MM.1S (cell line): ENCODE measurements at regions not wholly inside any gene's neighbourhood (a gene's known extent, or its start where the extent isn't known, plus 50 kb on each side); places are given as distances from the start of the nearest gene placed in this dataset.

Experiments
- DNase-seq: peaks from one replicate; pipeline ENCODE4 v3.0.0-alpha.2; 2015
- H2AFZ ChIP-seq: fragments of 300-600 bp; sonication (generic); 2 replicates; pipeline ENCODE4 v1.6.0; 2016; ENCODE audit warnings: antibody characterized with exemption, low read length
- H3F3A ChIP-seq: fragments of 300-600 bp; sonication (generic); 2 replicates; pipeline ENCODE4 v1.6.1; 2016; ENCODE audit warnings: mild to moderate bottlenecking, antibody characterized with exemption, low read length, moderate library complexity, mixed read lengths; ENCODE audit not compliant: insufficient read depth
- H3K27ac ChIP-seq: fragments of 300-600 bp; sonication (generic); 2 replicates; pipeline ENCODE4 v1.5.1; 2016; ENCODE audit warnings: mild to moderate bottlenecking, low read length
- H3K27me3 ChIP-seq: fragments of 300-600 bp; sonication (generic); replicated peaks from 2 replicates; pipeline ENCODE4 v1.6.0; 2016; ENCODE audit warnings: low read length; ENCODE audit not compliant: insufficient read depth
- H3K36me3 ChIP-seq: fragments of 300-600 bp; sonication (generic); replicated peaks from 2 replicates; pipeline ENCODE4 v1.6.1; 2016; ENCODE audit warnings: mild to moderate bottlenecking, low read length, mixed read lengths; ENCODE audit not compliant: insufficient read depth
- H3K4me1 ChIP-seq: fragments of 300-600 bp; sonication (generic); 2 replicates; pipeline ENCODE4 v1.6.1; 2016; ENCODE audit warnings: low read length, mixed read lengths
- H3K4me2 ChIP-seq: fragments of 300-600 bp; sonication (generic); 2 replicates; pipeline ENCODE4 v1.6.0; 2016; ENCODE audit warnings: low read depth, low read length
- H3K4me3 ChIP-seq: fragments of 300-600 bp; sonication (generic); 2 replicates; pipeline ENCODE4 v1.5.1; 2016; ENCODE audit warnings: low read length, mixed read lengths
- H3K79me2 ChIP-seq: fragments of 300-600 bp; sonication (generic); 2 replicates; pipeline ENCODE4 v1.6.1; 2016; ENCODE audit warnings: mixed run types, low read length, mixed read lengths
- H3K9ac ChIP-seq: fragments of 300-600 bp; sonication (generic); 2 replicates; pipeline ENCODE4 v1.6.1; 2016; ENCODE audit warnings: low read length, mixed read lengths
- H3K9me2 ChIP-seq: fragments of 300-600 bp; sonication (generic); replicated peaks from 2 replicates; pipeline ENCODE4 v1.6.1; 2016; ENCODE audit warnings: mild to moderate bottlenecking, low read length, mixed read lengths; ENCODE audit not compliant: insufficient read depth
- H3K9me3 ChIP-seq: fragments of 300-600 bp; sonication (generic); replicated peaks from 2 replicates; pipeline ENCODE4 v1.6.1; 2016; ENCODE audit warnings: mild to moderate bottlenecking, low read length, mixed read lengths; ENCODE audit not compliant: insufficient read depth
- H4K20me1 ChIP-seq: fragments of 300-600 bp; sonication (generic); 2 replicates; pipeline ENCODE4 v1.6.1; 2016; ENCODE audit warnings: mild to moderate bottlenecking, low read length, moderate library complexity, mixed read lengths; ENCODE audit not compliant: insufficient read depth
- EZH2 ChIP-seq: fragments of 300-600 bp; sonication (generic); optimal IDR thresholded peaks from 2 replicates; pipeline ENCODE3; 2017; ENCODE audit warnings: low read depth, mild to moderate bottlenecking, antibody characterized with exemption, low read length, mixed read lengths
- EZH2phosphoT487 ChIP-seq: fragments of 300-600 bp; sonication (generic); IDR thresholded peaks from 2 replicates; pipeline ENCODE4 v1.6.1; 2018; ENCODE audit warnings: antibody characterized with exemption, low read length
- TF ChIP-seq, protein P1 (sequence below): fragments of 300-600 bp; sonication (generic); IDR thresholded peaks from 2 replicates; pipeline ENCODE4 v1.5.1; 2016; ENCODE audit warnings: antibody characterized with exemption, low read length, mixed read lengths

GRCh38 chr21:16102113-16102512, 372.3 kb downstream of the USP25 start:
- no peak for DNase-seq
- Histone ChIP-seq H3K79me2 (no peaks in the 10 kb centered on the region), H3K27me3 (no peaks in the 10 kb centered on the region), H3K4me2 (no peak overlapping the region), H3K4me3 (no peak overlapping the region), H4K20me1 (no peaks in the 10 kb centered on the region), H2AFZ (no peak overlapping the region), H3K27ac (no peak overlapping the region), H3K9ac (no peak overlapping the region), H3F3A (no peaks in the 10 kb centered on the region), H3K9me2 (no peaks in the 10 kb centered on the region), H3K36me3 (no peaks in the 10 kb centered on the region), H3K9me3 (no peaks in the 10 kb centered on the region), H3K4me1 (no peaks in the 10 kb centered on the region)
- TF ChIP-seq EZH2 (no peak), EZH2phosphoT487 (no peak)
- TF ChIP-seq, protein P1, sequence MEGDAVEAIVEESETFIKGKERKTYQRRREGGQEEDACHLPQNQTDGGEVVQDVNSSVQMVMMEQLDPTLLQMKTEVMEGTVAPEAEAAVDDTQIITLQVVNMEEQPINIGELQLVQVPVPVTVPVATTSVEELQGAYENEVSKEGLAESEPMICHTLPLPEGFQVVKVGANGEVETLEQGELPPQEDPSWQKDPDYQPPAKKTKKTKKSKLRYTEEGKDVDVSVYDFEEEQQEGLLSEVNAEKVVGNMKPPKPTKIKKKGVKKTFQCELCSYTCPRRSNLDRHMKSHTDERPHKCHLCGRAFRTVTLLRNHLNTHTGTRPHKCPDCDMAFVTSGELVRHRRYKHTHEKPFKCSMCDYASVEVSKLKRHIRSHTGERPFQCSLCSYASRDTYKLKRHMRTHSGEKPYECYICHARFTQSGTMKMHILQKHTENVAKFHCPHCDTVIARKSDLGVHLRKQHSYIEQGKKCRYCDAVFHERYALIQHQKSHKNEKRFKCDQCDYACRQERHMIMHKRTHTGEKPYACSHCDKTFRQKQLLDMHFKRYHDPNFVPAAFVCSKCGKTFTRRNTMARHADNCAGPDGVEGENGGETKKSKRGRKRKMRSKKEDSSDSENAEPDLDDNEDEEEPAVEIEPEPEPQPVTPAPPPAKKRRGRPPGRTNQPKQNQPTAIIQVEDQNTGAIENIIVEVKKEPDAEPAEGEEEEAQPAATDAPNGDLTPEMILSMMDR: no peak

GRCh38 chr21:16108561-16109075, 378.8 kb downstream of the USP25 start:
- H3K79me2 ChIP-seq: no peaks in the 10 kb centered on the region
- H3K4me3 ChIP-seq: no peak overlapping the region
- H3K9me3 ChIP-seq: no peaks in the 10 kb centered on the region
- H3K27ac ChIP-seq: no peak overlapping the region
- no peaks in the 10 kb centered on the region for H3K36me3 ChIP-seq
- no peaks in the 10 kb centered on the region for H3F3A ChIP-seq
- no peaks in the 10 kb centered on the region for H3K4me1 ChIP-seq
- no peak for TF ChIP-seq EZH2
- no peak overlapping the region for H2AFZ ChIP-seq
- H3K9me2 ChIP-seq: no peaks in the 10 kb centered on the region
- no peak overlapping the region for H3K9ac ChIP-seq
- no peak for DNase-seq
- H3K4me2 ChIP-seq: no peak overlapping the region
- no peaks in the 10 kb centered on the region for H3K27me3 ChIP-seq
- H4K20me1 ChIP-seq: no peaks in the 10 kb centered on the region; the same call in 1 of the 2 replicates

DNA sequence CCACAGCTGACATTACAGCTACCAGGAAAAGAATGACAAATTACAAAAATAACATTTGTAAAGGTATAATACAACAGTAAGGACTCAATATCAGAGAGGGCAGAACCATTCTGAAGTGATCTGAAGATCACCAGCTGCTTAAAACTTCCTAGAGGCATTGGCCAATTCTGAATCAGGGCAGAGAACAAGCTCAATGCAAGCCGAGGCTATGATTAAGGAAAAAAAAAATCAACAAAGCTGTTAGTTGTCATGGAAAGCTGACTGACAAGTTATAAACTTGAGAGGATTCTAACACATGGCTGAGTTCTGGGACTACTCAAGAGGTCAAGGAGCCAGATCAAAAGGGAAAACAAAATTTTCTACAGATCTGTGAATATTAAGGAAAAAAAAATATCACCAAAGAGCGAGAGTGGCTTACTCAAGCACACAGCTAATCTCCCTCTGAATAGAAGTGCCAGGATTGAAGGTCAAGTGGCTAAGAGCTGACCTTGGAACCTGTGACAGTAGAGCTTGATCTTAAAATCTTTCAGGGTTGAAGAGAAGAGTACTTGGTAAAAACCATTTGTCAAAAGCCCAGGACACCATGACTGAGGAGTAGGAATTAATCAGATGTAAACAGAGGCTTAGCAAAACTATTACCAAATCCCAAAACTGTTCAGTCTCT, 383.4 kb downstream of the USP25 start:
- Histone ChIP-seq H3K9me3 (no peaks in the 10 kb centered on the region), H3K36me3 (no peaks in the 10 kb centered on the region; the same call in 1 of the 2 replicates), H3K4me1 (no peaks in the 10 kb centered on the region), H2AFZ (no peak overlapping the region), H3K4me2 (no peak overlapping the region), H3K9me2 (no peaks in the 10 kb centered on the region), H3K4me3 (no peak overlapping the region), H3K27me3 (no peaks in the 10 kb centered on the region), H3F3A (no peaks in the 10 kb centered on the region), H3K9ac (no peak overlapping the region), H3K27ac (no peak overlapping the region), H3K79me2 (no peaks in the 10 kb centered on the region), H4K20me1 (no peaks in the 10 kb centered on the region; the same call in 1 of the 2 replicates)
- no peak for TF ChIP-seq EZH2phosphoT487
- TF ChIP-seq, protein P1: no peak
- TF ChIP-seq EZH2: no peak
- DNase-seq: no peak

GRCh38 chr21:16115461-16115860, 385.7 kb downstream of the USP25 start:
- TF ChIP-seq, protein P1: no peak
- TF ChIP-seq EZH2 (no peak), EZH2phosphoT487 (no peak)
- H3K9me3 ChIP-seq: no peaks in the 10 kb centered on the region
- no peaks in the 10 kb centered on the region for H3K9me2 ChIP-seq
- H3K4me2 ChIP-seq: no peak overlapping the region
- H3K36me3 ChIP-seq: no peaks in the 10 kb centered on the region; the same call in 1 of the 2 replicates
- no peaks in the 10 kb centered on the region for H3K79me2 ChIP-seq
- no peak overlapping the region for H2AFZ ChIP-seq
- no peak overlapping the region for H3K27ac ChIP-seq
- H3F3A ChIP-seq: no peaks in the 10 kb centered on the region
- no peak for DNase-seq
- no peaks in the 10 kb centered on the region for H3K27me3 ChIP-seq
- H3K9ac ChIP-seq: no peak overlapping the region
- no peak overlapping the region for H3K4me3 ChIP-seq
- H4K20me1 ChIP-seq: no peaks in the 10 kb centered on the region; the same call in 1 of the 2 replicates
- H3K4me1 ChIP-seq: no peaks in the 10 kb centered on the region
